ENCODE measurements at regions not wholly inside any gene's neighbourhood (a gene's known extent, or its start where the extent isn't known, plus 50 kb on each side); places are given as distances from the start of the nearest gene placed in this dataset.

GRCh38 chr14:53596853-53597525 is 359.6 kb downstream of the BMP4 start:
- DNase-seq: no peak
- TF ChIP-seq CTCF (conservative IDR thresholded peaks at IDR 0.05): no peak
- Histone ChIP-seq H3K27ac (ENCODE audit: low read depth, low read length) (no peak overlapping the region), H3K4me1 (ENCODE audit: control insufficient read depth, insufficient read depth, low read length) (peaks cover 18% of the 10 kb centered on the region), H3K4me3 (ENCODE audit: low read length) (no peak overlapping the region), H3K27me3 (ENCODE audit: control insufficient read depth, insufficient read depth, low read length, poor library complexity, severe bottlenecking) (no peaks in the 10 kb centered on the region), H3K9me3 (ENCODE audit: control insufficient read depth, low read length) (no peaks in the 10 kb centered on the region), H3K36me3 (ENCODE audit: control insufficient read depth, insufficient read depth, low read length) (no peaks in the 10 kb centered on the region), H3K9ac (ENCODE audit: extremely low read depth, low read length, poor library complexity, severe bottlenecking) (no peak overlapping the region)
- Mint-ChIP-seq H3K27ac (no peak overlapping the region), H3K4me1 (peaks cover 17% of the 10 kb centered on the region), H3K27me3 (ENCODE audit: insufficient read depth) (no peaks in the 10 kb centered on the region), H3K36me3 (ENCODE audit: low read depth) (no peaks in the 10 kb centered on the region), H3K9me3 (peaks cover 6% of the 10 kb centered on the region), H3K4me3 (no peak overlapping the region)
- 85 to 92% methylated on average over 6 to 7 of the region's 7 CpGs for WGBS, 2 experiments (ENCODE audit: insufficient coverage in 1 of 2, insufficient read length in 1 of 2)

- no peak for DNase-seq
- Mint-ChIP-seq H3K9me3 (peaks cover 6% of the 10 kb centered on the region), H3K27ac (no peak overlapping the region), H3K36me3 (ENCODE audit: low read depth) (no peaks in the 10 kb centered on the region), H3K4me1 (no peaks in the 10 kb centered on the region), H3K4me3 (no peak overlapping the region), H3K27me3 (ENCODE audit: insufficient read depth) (no peaks in the 10 kb centered on the region)
- H3K27me3 ChIP-seq (ENCODE audit: control insufficient read depth, insufficient read depth, low read length, poor library complexity, severe bottlenecking): no peaks in the 10 kb centered on the region
- no peak for TF ChIP-seq CTCF (conservative IDR thresholded peaks at IDR 0.05)
- WGBS, 2 experiments (ENCODE audit: insufficient coverage in 1 of 2, insufficient read length in 1 of 2): 97 to 100% methylated on average over 1 to 3 of the region's 3 CpGs
- H3K4me1 ChIP-seq (ENCODE audit: control insufficient read depth, insufficient read depth, low read length): peaks cover 2% of the 10 kb centered on the region
- no peak overlapping the region for H3K9ac ChIP-seq (ENCODE audit: extremely low read depth, low read length, poor library complexity, severe bottlenecking)
- no peak overlapping the region for H3K27ac ChIP-seq (ENCODE audit: low read depth, low read length)
- no peak overlapping the region for H3K4me3 ChIP-seq (ENCODE audit: low read length)
- no peaks in the 10 kb centered on the region for H3K9me3 ChIP-seq (ENCODE audit: control insufficient read depth, low read length)
- H3K36me3 ChIP-seq (ENCODE audit: control insufficient read depth, insufficient read depth, low read length): no peaks in the 10 kb centered on the region
These were observed 364.8 kb downstream of the BMP4 start for GRCh38 chr14:53591816-53592215.

- WGBS, 2 experiments (ENCODE audit: insufficient coverage in 1 of 2, insufficient read length in 1 of 2): 79% methylated on average over 1 of the region's 1 CpG; no CpG with 5 or more reads in 1 of the 2 experiments
- TF ChIP-seq CTCF (conservative IDR thresholded peaks at IDR 0.05): no peak
These were observed 375.1 kb downstream of the BMP4 start for GRCh38 chr14:53581504-53581903.

More at GRCh38 chr14:53581504-53581903, 375.1 kb downstream of the BMP4 start:
- H3K27ac Mint-ChIP-seq: peak overlapping the region; percentile 39
- Histone ChIP-seq H3K9me3 (ENCODE audit: control insufficient read depth, low read length) (peaks cover 6% of the 10 kb centered on the region), H3K9ac (ENCODE audit: extremely low read depth, low read length, poor library complexity, severe bottlenecking) (no peak overlapping the region), H3K27ac (ENCODE audit: low read depth, low read length) (no peak overlapping the region), H3K4me1 (ENCODE audit: control insufficient read depth, insufficient read depth, low read length) (no peaks in the 10 kb centered on the region), H3K27me3 (ENCODE audit: control insufficient read depth, insufficient read depth, low read length, poor library complexity, severe bottlenecking) (no peaks in the 10 kb centered on the region), H3K36me3 (ENCODE audit: control insufficient read depth, insufficient read depth, low read length) (no peaks in the 10 kb centered on the region), H3K4me3 (ENCODE audit: low read length) (no peak overlapping the region)
- no peaks in the 10 kb centered on the region for H3K27me3 Mint-ChIP-seq (ENCODE audit: insufficient read depth)
- H3K4me1 Mint-ChIP-seq: peaks cover 13% of the 10 kb centered on the region
- H3K36me3 Mint-ChIP-seq (ENCODE audit: low read depth): no peaks in the 10 kb centered on the region
- H3K9me3 Mint-ChIP-seq: peaks cover 4% of the 10 kb centered on the region
- no peak for DNase-seq
- no peak overlapping the region for H3K4me3 Mint-ChIP-seq
